Lower leg skin (tissue), 3 donors: ENCODE measurements at regions not wholly inside any gene's neighbourhood (a gene's known extent, or its start where the extent isn't known, plus 50 kb on each side); places are given as distances from the start of the nearest gene placed in this dataset.

Experiments used
- CTCF ChIP-seq, 3 donors: fragments of 450-650 bp; IDR thresholded peaks; one replicate each; pipeline ENCODE4 v1.5.1; 2016; ENCODE audit warnings: antibody characterized with exemption in 3 of 3, mild to moderate bottlenecking in 3 of 3, moderate library complexity in 2 of 3
- POLR2A ChIP-seq, 2 donors: fragments of 450-650 bp; IDR thresholded peaks; one replicate each; pipeline ENCODE4 v1.6.1; 2016 to 2017; ENCODE audit warnings: antibody characterized with exemption in 2 of 2, mild to moderate bottlenecking in 1 of 2, moderate library complexity in 1 of 2

GRCh38 chr16:65570261-65570660 lies 448.4 kb upstream of the CDH11 start:
- TF ChIP-seq CTCF (IDR thresholded peaks at IDR 0.05) (no peak), POLR2A (IDR thresholded peaks at IDR 0.05) (no peak)
